HG03442 (cell line): ENCODE measurements at regions not wholly inside any gene's neighbourhood (a gene's known extent, or its start where the extent isn't known, plus 50 kb on each side); places are given as distances from the start of the nearest gene placed in this dataset.

Source experiments
- ATAC-seq: cut with Tn5 transposase; IDR thresholded peaks from one replicate; pipeline ENCODE4 v1.9.1; 2021; ENCODE audit warnings: mild to moderate bottlenecking, moderate library complexity; ENCODE audit not compliant: unreplicated experiment

DNA sequence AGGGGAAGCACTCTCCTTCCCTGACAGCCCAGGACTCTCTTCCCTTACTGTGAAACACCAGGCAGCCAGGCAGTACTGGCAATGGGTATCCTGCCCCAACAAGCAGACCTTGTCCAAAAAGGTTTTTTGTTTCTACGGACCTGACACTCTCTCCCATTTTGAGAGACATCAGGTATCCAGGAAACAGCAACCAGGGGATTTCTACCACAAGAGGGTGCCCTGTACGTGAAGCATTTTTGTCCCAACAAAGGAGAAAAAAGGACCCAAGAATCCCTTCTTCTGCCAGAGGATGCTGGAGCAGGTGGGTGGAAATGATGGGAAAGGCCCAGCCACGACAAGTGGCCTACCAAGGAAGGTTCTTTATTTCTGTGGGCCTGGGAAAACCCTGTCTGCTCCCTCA, 65.7 kb upstream of the FGF13 start:
- ATAC-seq: no peak

DNA sequence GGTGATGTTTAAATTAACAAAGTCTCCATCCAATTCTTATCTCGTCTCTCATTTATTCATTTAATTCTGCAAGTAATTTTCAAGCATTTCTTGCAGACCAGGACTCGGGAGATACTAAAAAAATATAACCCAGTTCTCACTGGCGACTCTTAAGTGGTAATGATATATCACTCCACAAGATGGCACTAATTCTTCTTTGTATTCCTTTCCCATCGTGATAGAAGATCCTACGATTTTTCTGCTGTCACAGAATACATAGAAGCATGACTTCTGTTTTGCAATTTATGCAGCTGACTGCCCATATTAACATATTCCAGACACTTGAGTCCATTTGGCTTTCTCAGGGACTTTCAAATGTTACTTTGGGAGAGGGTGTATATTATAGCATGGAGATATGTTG, 64.0 kb upstream of the FGF13 start:
- ATAC-seq: peak; percentile 43

DNA sequence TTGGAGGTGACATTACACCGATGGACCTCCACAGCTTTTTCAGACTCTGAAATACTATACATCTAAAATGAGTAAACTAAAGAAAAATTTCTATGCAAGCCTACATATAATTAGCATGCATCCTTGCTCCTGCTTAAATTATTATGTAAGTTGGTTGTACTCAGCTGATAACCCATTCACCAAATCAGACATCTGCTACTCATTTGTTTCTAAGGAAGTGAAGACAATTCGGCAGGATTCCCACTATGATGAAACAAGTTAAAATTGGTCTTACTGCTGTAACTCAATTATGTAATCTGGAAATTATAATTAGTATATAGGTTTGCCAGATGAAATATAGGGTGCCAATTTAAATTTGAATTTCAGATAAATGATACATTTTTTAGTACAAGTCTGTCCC, 59.5 kb upstream of the FGF13 start:
- no peak for ATAC-seq

DNA sequence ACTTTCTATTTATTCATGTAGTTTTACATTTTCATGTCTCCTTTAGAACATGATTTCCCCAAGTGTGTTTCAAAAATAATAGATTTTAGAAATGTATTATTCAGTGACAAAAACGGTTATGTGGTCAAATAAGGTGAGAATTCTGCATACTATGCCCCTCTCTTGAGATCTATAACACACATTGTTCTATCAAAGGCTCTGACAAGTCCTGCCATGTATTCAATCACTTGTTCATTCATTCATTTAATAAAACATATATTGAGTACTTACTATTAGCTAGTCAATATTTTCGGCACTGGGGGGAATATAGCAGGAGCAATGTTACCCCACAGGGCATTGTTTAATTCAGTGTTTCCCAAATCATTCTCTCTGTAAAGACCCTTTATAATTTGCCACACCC, 58.4 kb upstream of the FGF13 start:
- no peak for ATAC-seq

DNA sequence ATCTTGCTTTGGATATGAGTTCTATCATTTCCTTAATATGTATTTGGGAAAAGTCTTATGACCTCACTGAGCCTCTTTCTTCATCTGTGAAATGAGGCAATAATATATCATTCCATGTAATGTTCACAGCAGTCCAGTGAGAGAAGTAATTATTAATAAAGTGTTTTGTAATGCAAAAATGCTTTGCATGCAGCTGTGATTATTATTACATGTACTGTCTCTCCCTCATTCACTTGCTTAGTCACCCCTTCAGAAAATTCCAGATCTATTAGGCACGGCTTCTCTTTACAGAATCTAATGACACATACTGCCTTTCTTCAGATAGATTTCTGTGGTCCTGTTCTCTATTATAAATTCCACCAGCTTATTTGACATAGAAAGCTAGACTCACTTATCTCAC, 53.5 kb upstream of the FGF13 start:
- no peak for ATAC-seq

DNA sequence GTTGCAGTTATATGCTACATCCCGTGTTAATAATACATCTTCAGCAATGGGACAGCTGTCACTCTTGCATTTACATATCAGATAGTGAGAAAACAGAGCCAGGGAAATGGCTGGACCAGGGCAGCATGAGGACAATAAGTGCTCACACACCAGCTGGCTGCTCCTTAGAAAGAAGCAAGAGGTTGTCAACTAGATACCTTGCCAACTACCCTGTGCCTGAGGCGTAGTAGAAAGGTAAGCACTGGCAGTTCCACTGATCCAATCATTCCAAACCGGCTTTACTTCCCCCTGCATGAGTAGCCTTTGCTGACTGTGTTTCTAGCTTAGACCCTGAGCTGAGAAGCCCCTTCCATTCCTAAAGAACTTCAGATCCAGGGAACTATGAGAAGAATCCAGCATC, 52.2 kb upstream of the FGF13 start:
- ATAC-seq: no peak

DNA sequence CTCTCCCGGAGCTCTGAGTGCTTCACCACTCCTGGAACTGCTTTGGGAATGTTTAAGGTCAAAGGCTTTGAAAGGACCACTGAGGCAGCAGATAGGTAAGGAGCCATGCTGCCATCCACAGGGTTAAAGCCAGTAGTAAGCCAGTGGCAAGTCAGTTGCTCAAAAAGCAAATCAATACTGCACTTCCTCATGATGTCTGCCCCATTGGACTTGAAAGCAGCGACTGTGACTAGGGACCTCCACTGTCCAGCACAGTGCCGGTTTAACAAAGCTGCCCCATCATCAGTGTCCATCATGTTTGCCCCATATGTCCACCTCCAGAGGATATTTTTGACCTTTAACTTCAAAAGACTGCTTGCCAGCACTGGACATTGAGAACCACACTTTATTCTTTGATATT, 49.9 kb upstream of the FGF13 start:
- ATAC-seq: no peak
